ENCODE measurements at regions not wholly inside any gene's neighbourhood (a gene's known extent, or its start where the extent isn't known, plus 50 kb on each side); places are given as distances from the start of the nearest gene placed in this dataset.
A peak's percentile ranks its signal among the peaks of the same experiment; 100 is the strongest.
"Not testable (repeated sequence)": the region's sequence is repeated elsewhere in the genome, so short reads cannot be mapped to it uniquely, and the experiment has no call there.

- H3K4me1 Mint-ChIP-seq, H3K36me3 Mint-ChIP-seq, H3K27ac Mint-ChIP-seq, H3K9me3 Mint-ChIP-seq, H3K4me3 Mint-ChIP-seq, H3K27me3 Mint-ChIP-seq: not testable (repeated sequence)
Measured at GRCh38 chrX:35221391-35221790, 278.8 kb downstream of the FAM47B start.

- no peak overlapping the region for H3K4me3 Mint-ChIP-seq
- H3K9me3 Mint-ChIP-seq = peaks cover 0 to 3% (median 3%) of the 10 kb centered on the region in 3 donors
- H3K27ac Mint-ChIP-seq = no peak overlapping the region
- H3K4me1 Mint-ChIP-seq = no peaks in the 10 kb centered on the region
- H3K27me3 Mint-ChIP-seq = peaks cover 1% of the 10 kb centered on the region
- peaks cover 2% of the 10 kb centered on the region for H3K36me3 Mint-ChIP-seq
Measured at GRCh38 chrX:35244088-35244741, 301.6 kb downstream of the FAM47B start.

- Mint-ChIP-seq H3K9me3 (peaks cover 0 to 3% (median 3%) of the 10 kb centered on the region in 3 donors), H3K27ac (no peak overlapping the region)
Measured at GRCh38 chrX:35244796-35245508, 302.4 kb downstream of the FAM47B start.

GRCh38 chrX:35251226-35251625, 308.6 kb downstream of the FAM47B start:
- peaks cover 0 to 3% (median 0%) of the 10 kb centered on the region in 3 donors for H3K9me3 Mint-ChIP-seq
- no peaks in the 10 kb centered on the region for H3K4me1 Mint-ChIP-seq
- H3K4me3 Mint-ChIP-seq = no peak overlapping the region
- H3K27ac Mint-ChIP-seq = no peak overlapping the region
- no peaks in the 10 kb centered on the region for H3K27me3 Mint-ChIP-seq
- H3K36me3 Mint-ChIP-seq = no peaks in the 10 kb centered on the region

More at GRCh38 chrX:35244796-35245508, 302.4 kb downstream of the FAM47B start:
- peaks cover 2% of the 10 kb centered on the region for H3K36me3 Mint-ChIP-seq
- H3K27me3 Mint-ChIP-seq = peaks cover 1% of the 10 kb centered on the region
- peak overlapping the region in 1 of 4 donors; percentile 5 for H3K4me3 Mint-ChIP-seq
- H3K4me1 Mint-ChIP-seq = no peaks in the 10 kb centered on the region

GRCh38 chrX:35276115-35276514, 333.5 kb downstream of the FAM47B start:
- no peaks in the 10 kb centered on the region for H3K27me3 Mint-ChIP-seq
- no peak overlapping the region for H3K27ac Mint-ChIP-seq
- H3K4me3 Mint-ChIP-seq = no peak overlapping the region
- H3K9me3 Mint-ChIP-seq = peaks cover 0 to 2% (median under 1%) of the 10 kb centered on the region in 3 donors
- no peaks in the 10 kb centered on the region for H3K36me3 Mint-ChIP-seq
- no peaks in the 10 kb centered on the region for H3K4me1 Mint-ChIP-seq

GRCh38 chrX:35285289-35285962, 342.8 kb downstream of the FAM47B start:
- Mint-ChIP-seq H3K27ac (no peak overlapping the region), H3K36me3 (no peaks in the 10 kb centered on the region), H3K4me3 (no peak overlapping the region), H3K27me3 (no peaks in the 10 kb centered on the region), H3K4me1 (peaks cover 0 to 1% (median 0%) of the 10 kb centered on the region in 3 donors), H3K9me3 (peaks cover 0 to 11% (median 7%) of the 10 kb centered on the region in 3 donors)

GRCh38 chrX:35288657-35289056, 346.1 kb downstream of the FAM47B start:
- H3K27ac Mint-ChIP-seq = no peak overlapping the region
- H3K36me3 Mint-ChIP-seq = no peaks in the 10 kb centered on the region
- H3K4me1 Mint-ChIP-seq = peaks cover 0 to 1% (median 0%) of the 10 kb centered on the region in 3 donors
- H3K27me3 Mint-ChIP-seq = no peaks in the 10 kb centered on the region
- H3K4me3 Mint-ChIP-seq = no peak overlapping the region
- H3K9me3 Mint-ChIP-seq = peaks cover 0 to 5% (median 5%) of the 10 kb centered on the region in 3 donors

- Mint-ChIP-seq H3K4me3 (no peak overlapping the region), H3K4me1 (peaks cover 0 to under 1% (median 0%) of the 10 kb centered on the region in 3 donors), H3K9me3 (peaks cover 0 to 6% (median 5%) of the 10 kb centered on the region in 3 donors), H3K27me3 (no peaks in the 10 kb centered on the region), H3K36me3 (no peaks in the 10 kb centered on the region), H3K27ac (no peak overlapping the region)
Measured at GRCh38 chrX:35289952-35290351, 347.4 kb downstream of the FAM47B start.

GRCh38 chrX:35291013-35291412, 348.4 kb downstream of the FAM47B start:
- no peaks in the 10 kb centered on the region for H3K27me3 Mint-ChIP-seq
- H3K4me3 Mint-ChIP-seq = no peak overlapping the region
- H3K36me3 Mint-ChIP-seq = no peaks in the 10 kb centered on the region
- H3K27ac Mint-ChIP-seq = no peak overlapping the region
- peaks cover 0 to 6% (median 5%) of the 10 kb centered on the region in 3 donors for H3K9me3 Mint-ChIP-seq
- H3K4me1 Mint-ChIP-seq = no peaks in the 10 kb centered on the region

- H3K9me3 Mint-ChIP-seq = peaks cover 0 to 5% (median 5%) of the 10 kb centered on the region in 3 donors
Measured at GRCh38 chrX:35292522-35292921, 349.9 kb downstream of the FAM47B start.

GRCh38 chrX:35305037-35305436, 362.4 kb downstream of the FAM47B start:
- not testable (repeated sequence) for H3K4me3 Mint-ChIP-seq, H3K27ac Mint-ChIP-seq, H3K36me3 Mint-ChIP-seq, H3K4me1 Mint-ChIP-seq, H3K27me3 Mint-ChIP-seq
- H3K9me3 Mint-ChIP-seq = peaks cover 0 to 26% (median 11%) of the 10 kb centered on the region in 3 donors

More at GRCh38 chrX:35292522-35292921, 349.9 kb downstream of the FAM47B start:
- H3K4me1 Mint-ChIP-seq = no peaks in the 10 kb centered on the region
- no peak overlapping the region for H3K27ac Mint-ChIP-seq
- H3K4me3 Mint-ChIP-seq = no peak overlapping the region
- H3K27me3 Mint-ChIP-seq = no peaks in the 10 kb centered on the region
- H3K36me3 Mint-ChIP-seq = no peaks in the 10 kb centered on the region

- no peaks in the 10 kb centered on the region for H3K4me1 Mint-ChIP-seq
- no peaks in the 10 kb centered on the region for H3K27me3 Mint-ChIP-seq
- peaks cover 0 to 5% (median 0%) of the 10 kb centered on the region in 3 donors for H3K9me3 Mint-ChIP-seq
- H3K36me3 Mint-ChIP-seq = no peaks in the 10 kb centered on the region
- no peak overlapping the region for H3K4me3 Mint-ChIP-seq
- H3K27ac Mint-ChIP-seq = no peak overlapping the region
Measured at GRCh38 chrX:35339796-35340195, 397.2 kb downstream of the FAM47B start.

GRCh38 chrX:35340465-35340864, 397.9 kb downstream of the FAM47B start:
- no peaks in the 10 kb centered on the region for H3K36me3 Mint-ChIP-seq
- no peaks in the 10 kb centered on the region for H3K27me3 Mint-ChIP-seq
- no peak overlapping the region for H3K27ac Mint-ChIP-seq
- H3K9me3 Mint-ChIP-seq = peaks cover 0 to 2% (median 0%) of the 10 kb centered on the region in 3 donors
- no peak overlapping the region for H3K4me3 Mint-ChIP-seq
- no peaks in the 10 kb centered on the region for H3K4me1 Mint-ChIP-seq

GRCh38 chrX:35351212-35351611, 408.6 kb downstream of the FAM47B start:
- Mint-ChIP-seq H3K4me3 (no peak overlapping the region), H3K27ac (no peak overlapping the region), H3K27me3 (no peaks in the 10 kb centered on the region), H3K9me3 (peaks cover 1 to 16% (median 4%) of the 10 kb centered on the region in 3 donors), H3K4me1 (no peaks in the 10 kb centered on the region), H3K36me3 (no peaks in the 10 kb centered on the region)

GRCh38 chrX:35351795-35352483, 409.3 kb downstream of the FAM47B start:
- no peaks in the 10 kb centered on the region for H3K27me3 Mint-ChIP-seq
- no peaks in the 10 kb centered on the region for H3K36me3 Mint-ChIP-seq
- H3K4me3 Mint-ChIP-seq = no peak overlapping the region
- no peaks in the 10 kb centered on the region for H3K4me1 Mint-ChIP-seq
- H3K9me3 Mint-ChIP-seq = peaks cover 1 to 21% (median 4%) of the 10 kb centered on the region in 3 donors
- H3K27ac Mint-ChIP-seq = no peak overlapping the region

All from IgD-negative memory B cell (primary cell).